Neural cell (in vitro differentiated cells): ENCODE measurements at regions not wholly inside any gene's neighbourhood (a gene's known extent, or its start where the extent isn't known, plus 50 kb on each side); places are given as distances from the start of the nearest gene placed in this dataset.

ENCODE experiments used
- H2AFZ ChIP-seq: fragments of 200-600, 300-800 bp; sonication (generic), shearing (Covaris generic); 2 replicates; pipeline ENCODE4 v1.6.0; 2014; ENCODE audit warnings: low read depth, mild to moderate bottlenecking, antibody characterized with exemption, low read length, moderate library complexity
- H3F3A ChIP-seq: fragments of 200-600 bp; shearing (Covaris generic); 2 replicates; pipeline ENCODE4 v1.6.1; 2016; ENCODE audit warnings: mild to moderate bottlenecking, moderate library complexity, mixed read lengths, antibody characterized with exemption, low read length; ENCODE audit not compliant: insufficient read depth, poor library complexity, severe bottlenecking
- H3K27ac ChIP-seq: fragments of 200-600, 300-800 bp; sonication (generic), shearing (Covaris generic); 2 replicates; pipeline ENCODE4 v1.5.1; 2014; ENCODE audit warnings: mild to moderate bottlenecking, low read length, moderate library complexity
- H3K27me3 ChIP-seq: fragments of 300-800, 200-600 bp; sonication (generic), shearing (Covaris generic); 2 replicates; pipeline ENCODE4 v1.6.0; 2014; ENCODE audit warnings: mild to moderate bottlenecking, low read depth, low read length, moderate library complexity; ENCODE audit not compliant: insufficient read depth
- H3K36me3 ChIP-seq: fragments of 300-800, 200-600 bp; sonication (generic), shearing (Covaris generic); 2 replicates; pipeline ENCODE4 v1.5.1; 2014; ENCODE audit warnings: mild to moderate bottlenecking, antibody characterized with exemption, low read length, moderate library complexity; ENCODE audit not compliant: insufficient read depth
- H3K4me2 ChIP-seq: fragments of 300-800, 200-600 bp; sonication (generic), shearing (Covaris generic); 2 replicates; pipeline ENCODE4 v1.6.0; 2014; ENCODE audit warnings: mild to moderate bottlenecking, low read length
- H3K4me3 ChIP-seq: fragments of 300-800, 200-600 bp; sonication (generic), shearing (Covaris generic); 2 replicates; pipeline ENCODE4 v1.5.1; 2014; ENCODE audit warnings: mild to moderate bottlenecking, low read length, moderate library complexity
- H3K79me2 ChIP-seq: fragments of 200-600 bp; shearing (Covaris generic); replicated peaks from 2 replicates; pipeline ENCODE4 v1.6.0; 2014; ENCODE audit warnings: mild to moderate bottlenecking, low read length, moderate library complexity; ENCODE audit not compliant: insufficient read depth
- H3K9ac ChIP-seq: fragments of 300-800, 200-600 bp; sonication (generic), shearing (Covaris generic); 2 replicates; pipeline ENCODE4 v1.6.1; 2016; ENCODE audit warnings: mild to moderate bottlenecking, low read length, mixed read lengths
- H3K9me2 ChIP-seq: fragments of 200-600 bp; shearing (Covaris generic); 2 replicates; pipeline ENCODE4 v1.6.1; 2016; ENCODE audit warnings: mild to moderate bottlenecking, low read length, mixed read lengths; ENCODE audit not compliant: insufficient read depth
- H3K9me3 ChIP-seq: fragments of 200-600, 300-800 bp; sonication (generic), shearing (Covaris generic); 2 replicates; pipeline ENCODE4 v1.6.1; 2016; ENCODE audit warnings: mild to moderate bottlenecking, mixed run types, low read length, moderate library complexity, mixed read lengths
- H4K20me1 ChIP-seq: fragments of 200-600 bp; shearing (Covaris generic); 2 replicates; pipeline ENCODE4 v1.6.1; 2016; ENCODE audit warnings: mild to moderate bottlenecking, mixed run types; ENCODE audit not compliant: insufficient read depth
- EP300 ChIP-seq: fragments of 450-650 bp; conservative IDR thresholded peaks from 2 replicates; pipeline ENCODE4 v1.6.1; 2014; ENCODE audit warnings: antibody characterized with exemption, mild to moderate bottlenecking, moderate library complexity; ENCODE audit not compliant: poor library complexity, severe bottlenecking
- EZH2 ChIP-seq: fragments of 200-600, 300-800 bp; shearing (Covaris generic), sonication (generic); IDR thresholded peaks from 2 replicates; pipeline ENCODE4 v1.6.1; 2014; ENCODE audit warnings: antibody characterized with exemption, low read length, borderline replicate concordance, mild to moderate bottlenecking; ENCODE audit not compliant: insufficient read depth, poor library complexity, severe bottlenecking
- MXI1 ChIP-seq: fragments of 450-650 bp; conservative IDR thresholded peaks from 2 replicates; pipeline ENCODE4 v1.6.1; 2014; ENCODE audit warnings: antibody characterized with exemption, mild to moderate bottlenecking; ENCODE audit not compliant: poor library complexity, severe bottlenecking
- POLR2AphosphoS5 ChIP-seq: IDR thresholded peaks from 2 replicates; pipeline ENCODE4 v1.6.1; 2012
- RAD21 ChIP-seq: fragments of 450-650 bp; conservative IDR thresholded peaks from 2 replicates; pipeline ENCODE4 v1.6.1; 2014; ENCODE audit warnings: antibody characterized with exemption, mild to moderate bottlenecking, moderate library complexity
- SMC3 ChIP-seq: fragments of 450-650 bp; conservative IDR thresholded peaks from 2 replicates; pipeline ENCODE4 v1.6.1; 2014; ENCODE audit warnings: antibody characterized with exemption, mild to moderate bottlenecking, moderate library complexity; ENCODE audit not compliant: poor library complexity
- TAF1 ChIP-seq: IDR thresholded peaks from 2 replicates; pipeline ENCODE4 v1.6.1; 2012; ENCODE audit warnings: low read depth
- TF ChIP-seq, protein P1 (sequence below): fragments of 450-650 bp; IDR thresholded peaks from 2 replicates; pipeline ENCODE4 v1.5.1; 2014; ENCODE audit warnings: antibody characterized with exemption, mild to moderate bottlenecking, moderate library complexity; ENCODE audit not compliant: poor library complexity, severe bottlenecking
- TF ChIP-seq, protein P2 (sequence below): IDR thresholded peaks from 2 replicates; pipeline ENCODE4 v1.6.1; 2012; ENCODE audit warnings: borderline replicate concordance

DNA sequence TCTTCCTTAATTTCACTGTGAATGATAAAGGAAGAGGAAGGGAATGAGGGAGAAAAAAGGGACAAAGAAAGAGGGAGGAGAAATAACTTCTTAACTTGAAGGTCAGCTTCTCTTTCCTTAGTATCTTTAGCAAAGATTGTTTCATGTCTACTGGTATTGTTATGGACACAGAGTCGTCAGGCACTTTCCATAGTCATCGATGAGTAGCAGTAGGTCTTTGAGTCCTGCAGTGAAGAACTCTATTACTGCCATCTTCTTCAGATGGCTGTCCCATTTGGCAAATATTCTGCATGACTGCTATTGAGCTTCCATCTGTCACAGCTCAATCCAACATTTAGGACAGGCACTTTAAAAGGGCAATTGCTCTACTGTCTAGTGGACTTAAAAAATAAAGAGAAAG lies 2463.1 kb downstream of the PCDH9 start:
- Histone ChIP-seq H3K27me3 (no peaks in the 10 kb centered on the region), H3K9ac (no peak overlapping the region), H2AFZ (no peak overlapping the region), H4K20me1 (no peaks in the 10 kb centered on the region), H3K79me2 (no peaks in the 10 kb centered on the region), H3K9me2 (no peaks in the 10 kb centered on the region), H3K9me3 (no peaks in the 10 kb centered on the region), H3K4me3 (no peak overlapping the region), H3K27ac (no peak overlapping the region), H3K36me3 (no peaks in the 10 kb centered on the region), H3F3A (no peaks in the 10 kb centered on the region), H3K4me2 (no peak overlapping the region)
- TF ChIP-seq SMC3 (no peak), EP300 (no peak), EZH2 (no peak), MXI1 (no peak), TAF1 (no peak), RAD21 (no peak), POLR2AphosphoS5 (no peak)
- TF ChIP-seq, protein P1, sequence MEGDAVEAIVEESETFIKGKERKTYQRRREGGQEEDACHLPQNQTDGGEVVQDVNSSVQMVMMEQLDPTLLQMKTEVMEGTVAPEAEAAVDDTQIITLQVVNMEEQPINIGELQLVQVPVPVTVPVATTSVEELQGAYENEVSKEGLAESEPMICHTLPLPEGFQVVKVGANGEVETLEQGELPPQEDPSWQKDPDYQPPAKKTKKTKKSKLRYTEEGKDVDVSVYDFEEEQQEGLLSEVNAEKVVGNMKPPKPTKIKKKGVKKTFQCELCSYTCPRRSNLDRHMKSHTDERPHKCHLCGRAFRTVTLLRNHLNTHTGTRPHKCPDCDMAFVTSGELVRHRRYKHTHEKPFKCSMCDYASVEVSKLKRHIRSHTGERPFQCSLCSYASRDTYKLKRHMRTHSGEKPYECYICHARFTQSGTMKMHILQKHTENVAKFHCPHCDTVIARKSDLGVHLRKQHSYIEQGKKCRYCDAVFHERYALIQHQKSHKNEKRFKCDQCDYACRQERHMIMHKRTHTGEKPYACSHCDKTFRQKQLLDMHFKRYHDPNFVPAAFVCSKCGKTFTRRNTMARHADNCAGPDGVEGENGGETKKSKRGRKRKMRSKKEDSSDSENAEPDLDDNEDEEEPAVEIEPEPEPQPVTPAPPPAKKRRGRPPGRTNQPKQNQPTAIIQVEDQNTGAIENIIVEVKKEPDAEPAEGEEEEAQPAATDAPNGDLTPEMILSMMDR, result no peak
- TF ChIP-seq, protein P2, sequence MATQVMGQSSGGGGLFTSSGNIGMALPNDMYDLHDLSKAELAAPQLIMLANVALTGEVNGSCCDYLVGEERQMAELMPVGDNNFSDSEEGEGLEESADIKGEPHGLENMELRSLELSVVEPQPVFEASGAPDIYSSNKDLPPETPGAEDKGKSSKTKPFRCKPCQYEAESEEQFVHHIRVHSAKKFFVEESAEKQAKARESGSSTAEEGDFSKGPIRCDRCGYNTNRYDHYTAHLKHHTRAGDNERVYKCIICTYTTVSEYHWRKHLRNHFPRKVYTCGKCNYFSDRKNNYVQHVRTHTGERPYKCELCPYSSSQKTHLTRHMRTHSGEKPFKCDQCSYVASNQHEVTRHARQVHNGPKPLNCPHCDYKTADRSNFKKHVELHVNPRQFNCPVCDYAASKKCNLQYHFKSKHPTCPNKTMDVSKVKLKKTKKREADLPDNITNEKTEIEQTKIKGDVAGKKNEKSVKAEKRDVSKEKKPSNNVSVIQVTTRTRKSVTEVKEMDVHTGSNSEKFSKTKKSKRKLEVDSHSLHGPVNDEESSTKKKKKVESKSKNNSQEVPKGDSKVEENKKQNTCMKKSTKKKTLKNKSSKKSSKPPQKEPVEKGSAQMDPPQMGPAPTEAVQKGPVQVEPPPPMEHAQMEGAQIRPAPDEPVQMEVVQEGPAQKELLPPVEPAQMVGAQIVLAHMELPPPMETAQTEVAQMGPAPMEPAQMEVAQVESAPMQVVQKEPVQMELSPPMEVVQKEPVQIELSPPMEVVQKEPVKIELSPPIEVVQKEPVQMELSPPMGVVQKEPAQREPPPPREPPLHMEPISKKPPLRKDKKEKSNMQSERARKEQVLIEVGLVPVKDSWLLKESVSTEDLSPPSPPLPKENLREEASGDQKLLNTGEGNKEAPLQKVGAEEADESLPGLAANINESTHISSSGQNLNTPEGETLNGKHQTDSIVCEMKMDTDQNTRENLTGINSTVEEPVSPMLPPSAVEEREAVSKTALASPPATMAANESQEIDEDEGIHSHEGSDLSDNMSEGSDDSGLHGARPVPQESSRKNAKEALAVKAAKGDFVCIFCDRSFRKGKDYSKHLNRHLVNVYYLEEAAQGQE, result no peak

DNA sequence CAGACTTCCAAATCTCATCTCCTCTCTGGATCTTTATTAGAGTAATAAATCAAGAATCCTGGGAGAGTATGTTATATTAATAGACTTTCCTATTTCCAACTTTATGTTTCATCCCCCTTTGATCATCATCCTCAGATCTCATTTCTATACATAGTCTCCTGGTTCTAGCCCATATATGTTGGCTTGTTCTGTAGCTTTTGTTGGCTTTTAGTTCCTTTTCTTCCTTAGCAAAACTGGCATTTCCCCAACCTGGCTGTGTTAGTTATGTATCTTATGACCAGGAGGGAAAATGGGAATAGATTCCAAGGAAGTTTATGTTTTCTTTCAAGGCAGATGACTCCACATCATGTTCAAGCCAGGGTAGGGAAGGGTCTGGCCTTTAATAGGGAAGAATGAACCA lies 2464.5 kb downstream of the PCDH9 start:
- Histone ChIP-seq H2AFZ (no peak overlapping the region), H3K27me3 (no peaks in the 10 kb centered on the region), H3K4me3 (no peak overlapping the region), H3F3A (no peaks in the 10 kb centered on the region), H3K9ac (no peak overlapping the region), H3K79me2 (no peaks in the 10 kb centered on the region), H3K4me2 (no peak overlapping the region), H4K20me1 (no peaks in the 10 kb centered on the region), H3K27ac (no peak overlapping the region), H3K9me2 (no peaks in the 10 kb centered on the region), H3K9me3 (no peaks in the 10 kb centered on the region), H3K36me3 (no peaks in the 10 kb centered on the region)
- TF ChIP-seq EZH2, result no peak
- TF ChIP-seq, protein P1, result no peak
- no peak for TF ChIP-seq EP300
- no peak for TF ChIP-seq POLR2AphosphoS5
- TF ChIP-seq TAF1, result no peak
- TF ChIP-seq, protein P2, result no peak
